Esophagus muscularis mucosa (tissue), 3 donors: ENCODE measurements at regions not wholly inside any gene's neighbourhood (a gene's known extent, or its start where the extent isn't known, plus 50 kb on each side); places are given as distances from the start of the nearest gene placed in this dataset.

ENCODE experiments used
- POLR2AphosphoS5 ChIP-seq, 2 donors: sonication (generic); formaldehyde crosslinking; IDR thresholded peaks; one replicate each; pipeline ENCODE4 v1.6.1; 2017; ENCODE audit warnings: antibody characterized with exemption in 2 of 2
- TF ChIP-seq, protein P1 (sequence below), 3 experiments: fragments of 200-600 bp in 2 of 3; fragments of 450-650 bp in 1 of 3; sonication (generic) in 2 of 3; IDR thresholded peaks; one replicate each; pipeline ENCODE4 v1.5.1; 2017 to 2019; ENCODE audit warnings: antibody characterized with exemption in 3 of 3, mild to moderate bottlenecking in 2 of 3, moderate library complexity in 1 of 3

DNA sequence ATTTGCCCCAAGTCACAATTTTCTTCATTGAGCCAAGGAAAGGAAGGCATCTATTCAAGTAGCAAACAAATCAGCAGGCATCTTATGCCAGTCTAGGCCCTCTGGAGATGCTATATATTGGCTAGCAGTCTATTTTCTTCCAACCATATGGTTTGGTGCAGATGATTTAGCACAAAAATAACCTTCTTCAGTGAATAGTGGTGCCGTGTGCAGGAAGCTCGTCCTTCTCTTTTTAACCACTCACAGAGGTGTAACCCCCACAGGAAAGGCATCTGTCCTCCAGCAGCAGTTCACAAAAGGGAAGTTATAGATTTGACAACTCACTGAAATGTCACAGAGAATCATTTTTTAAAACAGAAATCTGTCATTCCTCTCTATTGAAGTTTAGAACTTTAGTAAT is 445.7 kb upstream of the SYT1 start:
- TF ChIP-seq POLR2AphosphoS5 (IDR thresholded peaks at IDR 0.05) = no peak
- TF ChIP-seq, protein P1, sequence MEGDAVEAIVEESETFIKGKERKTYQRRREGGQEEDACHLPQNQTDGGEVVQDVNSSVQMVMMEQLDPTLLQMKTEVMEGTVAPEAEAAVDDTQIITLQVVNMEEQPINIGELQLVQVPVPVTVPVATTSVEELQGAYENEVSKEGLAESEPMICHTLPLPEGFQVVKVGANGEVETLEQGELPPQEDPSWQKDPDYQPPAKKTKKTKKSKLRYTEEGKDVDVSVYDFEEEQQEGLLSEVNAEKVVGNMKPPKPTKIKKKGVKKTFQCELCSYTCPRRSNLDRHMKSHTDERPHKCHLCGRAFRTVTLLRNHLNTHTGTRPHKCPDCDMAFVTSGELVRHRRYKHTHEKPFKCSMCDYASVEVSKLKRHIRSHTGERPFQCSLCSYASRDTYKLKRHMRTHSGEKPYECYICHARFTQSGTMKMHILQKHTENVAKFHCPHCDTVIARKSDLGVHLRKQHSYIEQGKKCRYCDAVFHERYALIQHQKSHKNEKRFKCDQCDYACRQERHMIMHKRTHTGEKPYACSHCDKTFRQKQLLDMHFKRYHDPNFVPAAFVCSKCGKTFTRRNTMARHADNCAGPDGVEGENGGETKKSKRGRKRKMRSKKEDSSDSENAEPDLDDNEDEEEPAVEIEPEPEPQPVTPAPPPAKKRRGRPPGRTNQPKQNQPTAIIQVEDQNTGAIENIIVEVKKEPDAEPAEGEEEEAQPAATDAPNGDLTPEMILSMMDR (IDR thresholded peaks at IDR 0.05) = no peak
